Urothelium cell line (cell line): ENCODE measurements at regions not wholly inside any gene's neighbourhood (a gene's known extent, or its start where the extent isn't known, plus 50 kb on each side); places are given as distances from the start of the nearest gene placed in this dataset.

ENCODE experiments used
- DNase-seq: peaks from one replicate; pipeline ENCODE4 v3.0.0; 2011; ENCODE audit warnings: low spot score, mixed read lengths
- FAIRE-seq: peaks from 2 replicates; lab custom pipeline; 2011; peaks lifted over from hg19 to GRCh38; lab: Jason Lieb, UNC

DNA sequence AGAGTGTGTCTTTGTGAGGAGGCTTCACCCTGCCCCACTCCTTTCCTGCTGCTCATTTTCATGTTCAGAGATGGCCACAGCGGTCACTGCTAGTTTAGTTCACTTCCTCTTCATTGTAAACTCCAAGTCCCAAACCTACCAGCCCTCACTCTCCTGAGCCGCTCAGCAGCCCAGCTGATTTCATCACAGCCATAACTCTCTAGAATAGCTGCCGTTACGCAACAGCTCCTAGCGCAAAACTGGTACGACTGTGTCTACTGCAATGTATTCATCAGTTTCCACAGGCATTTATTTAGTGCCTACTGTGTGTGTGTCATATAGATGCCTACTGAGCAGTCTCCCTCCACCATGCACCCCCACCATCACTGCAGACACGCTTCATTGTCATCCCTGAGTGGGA lies 233.5 kb upstream of the RPL38 start:
- FAIRE-seq (no peak), DNase-seq (no peak)

DNA sequence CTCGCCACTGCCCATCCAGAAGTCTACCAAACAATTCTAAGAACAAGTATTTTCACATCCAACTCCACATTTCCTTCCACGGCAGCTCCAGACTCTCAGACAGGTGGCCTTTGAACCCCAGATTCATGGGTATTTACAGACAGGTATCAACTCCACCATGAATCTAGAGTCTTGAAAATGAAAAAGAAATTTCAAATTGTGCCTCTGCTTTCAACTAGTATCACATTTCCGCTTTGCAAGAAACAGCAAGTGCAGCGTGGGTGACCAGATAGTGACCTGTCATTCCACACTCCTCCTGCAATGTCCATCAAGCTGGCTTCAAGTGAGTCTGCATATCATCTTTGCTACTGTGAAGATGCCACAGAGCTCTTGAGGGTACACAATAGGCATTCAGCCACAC lies 232.4 kb upstream of the RPL38 start:
- DNase-seq (no peak), FAIRE-seq (no peak)

DNA sequence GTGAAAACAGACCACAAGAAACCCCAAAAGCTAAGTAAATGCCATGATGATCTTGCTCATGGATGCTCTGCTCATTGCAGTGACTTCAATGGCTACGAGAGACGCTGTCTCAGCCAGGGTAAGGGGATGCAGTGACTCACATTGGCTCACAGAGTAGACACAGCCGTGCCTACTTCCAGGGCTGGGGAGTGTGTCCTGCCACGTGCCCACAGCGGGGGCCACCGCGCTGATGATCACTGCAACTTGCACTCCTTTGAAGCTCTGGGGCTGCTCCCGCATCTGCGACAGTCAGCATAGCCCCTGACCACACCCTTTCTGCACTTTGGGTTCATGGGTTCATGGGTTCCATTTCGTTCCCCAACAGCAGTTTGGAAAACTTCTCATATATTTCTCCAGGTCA lies 231.4 kb upstream of the RPL38 start:
- peak; percentile 37 for FAIRE-seq
- DNase-seq = no peak

DNA sequence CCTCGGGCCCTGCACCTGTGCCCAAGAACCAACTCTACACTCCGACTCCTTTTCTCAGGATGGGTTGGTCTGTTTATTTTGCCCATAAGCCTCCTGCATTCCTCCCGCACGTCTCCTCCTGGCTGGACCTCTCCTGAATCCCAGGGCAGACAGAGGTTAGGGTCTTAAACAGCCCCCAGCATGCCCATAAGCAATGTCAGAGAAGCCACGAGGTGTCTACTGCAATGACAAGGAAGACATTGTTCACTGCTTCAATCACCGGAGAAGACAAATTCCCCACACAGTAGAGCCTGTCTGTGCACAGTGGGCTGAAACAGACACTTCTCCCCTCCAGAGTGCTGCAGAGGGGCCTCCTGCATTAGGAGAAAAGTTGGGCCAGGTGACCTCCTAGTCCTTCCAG lies 230.6 kb upstream of the RPL38 start:
- FAIRE-seq (no peak), DNase-seq (no peak)

DNA sequence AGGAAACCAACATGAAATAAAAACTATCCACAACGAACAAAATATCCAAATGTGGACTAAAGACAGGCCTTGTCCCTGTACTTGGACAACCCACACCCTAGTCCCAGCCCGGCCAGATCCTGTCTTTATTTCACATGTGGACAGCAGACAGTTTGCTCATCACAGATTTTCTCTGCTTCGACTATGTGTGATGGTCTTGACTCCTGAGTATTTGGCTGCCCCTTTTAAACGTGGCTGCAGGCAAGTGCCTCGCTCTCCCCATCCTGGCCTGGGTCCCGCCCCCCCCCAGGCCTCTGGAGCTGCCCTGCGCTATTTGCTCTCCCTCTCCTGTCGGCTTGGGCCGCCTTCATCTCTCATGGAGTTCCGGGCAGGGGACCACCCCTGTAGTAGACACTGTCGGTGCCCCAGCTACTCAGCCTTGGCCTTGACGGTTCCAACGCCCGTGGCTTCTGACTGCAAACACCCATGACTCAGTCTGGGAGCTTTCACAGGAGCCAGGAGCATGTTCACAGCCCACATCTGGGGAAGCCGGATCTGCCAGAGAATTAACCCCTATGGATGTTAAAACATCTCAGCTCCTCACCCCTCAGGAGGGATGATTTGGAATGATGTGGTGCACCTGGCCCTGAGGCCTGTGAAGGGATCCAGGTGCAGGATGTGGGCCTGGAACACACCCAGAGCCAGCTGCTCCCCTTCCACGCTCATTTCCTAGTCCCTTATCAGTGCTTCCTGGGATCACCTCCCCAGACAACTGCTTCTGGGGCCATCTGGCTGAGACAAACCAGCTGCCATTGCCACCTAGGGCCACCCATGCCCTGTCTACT lies 229.7 kb upstream of the RPL38 start:
- DNase-seq = no peak
- FAIRE-seq = no peak

DNA sequence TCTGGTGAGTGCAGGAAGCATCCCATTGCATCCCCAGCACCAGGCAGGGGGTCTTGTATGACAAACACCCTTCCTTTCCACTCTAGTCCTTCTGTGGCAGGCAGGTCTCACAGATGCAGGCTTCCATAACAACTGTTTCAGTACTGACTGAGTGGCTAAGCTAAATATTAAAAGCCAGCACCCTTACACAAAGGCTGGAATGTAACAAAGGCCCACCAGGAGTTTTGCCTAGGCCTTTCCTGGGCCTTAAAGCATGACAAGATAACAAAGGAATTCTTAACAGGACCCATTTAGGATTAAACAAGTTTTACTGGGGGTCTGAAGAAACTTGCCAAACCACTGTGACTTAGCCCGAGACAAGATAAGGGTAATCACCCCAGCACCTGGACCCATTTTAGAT lies 228.9 kb upstream of the RPL38 start:
- DNase-seq = no peak
- no peak for FAIRE-seq

DNA sequence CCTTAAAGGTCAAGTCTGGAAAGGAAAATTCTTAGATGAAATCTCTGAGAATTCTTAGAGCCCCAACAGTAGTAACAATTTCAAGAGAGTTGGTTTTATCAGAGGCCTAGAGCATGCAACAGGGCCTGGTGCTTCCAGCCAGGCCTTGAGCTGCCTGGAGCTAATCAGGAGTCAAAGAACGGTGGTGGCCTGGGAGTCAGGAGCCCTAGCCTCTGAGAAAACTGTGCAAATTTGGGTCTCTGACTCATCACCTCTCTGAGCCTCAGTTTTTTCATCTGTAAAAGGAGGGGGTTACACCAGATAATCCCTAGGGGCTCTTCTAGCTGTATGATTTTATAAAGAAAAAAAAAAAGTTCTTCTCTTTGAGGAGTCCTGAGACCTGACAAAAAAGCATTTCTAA lies 227.3 kb upstream of the RPL38 start:
- FAIRE-seq (no peak), DNase-seq (no peak)

DNA sequence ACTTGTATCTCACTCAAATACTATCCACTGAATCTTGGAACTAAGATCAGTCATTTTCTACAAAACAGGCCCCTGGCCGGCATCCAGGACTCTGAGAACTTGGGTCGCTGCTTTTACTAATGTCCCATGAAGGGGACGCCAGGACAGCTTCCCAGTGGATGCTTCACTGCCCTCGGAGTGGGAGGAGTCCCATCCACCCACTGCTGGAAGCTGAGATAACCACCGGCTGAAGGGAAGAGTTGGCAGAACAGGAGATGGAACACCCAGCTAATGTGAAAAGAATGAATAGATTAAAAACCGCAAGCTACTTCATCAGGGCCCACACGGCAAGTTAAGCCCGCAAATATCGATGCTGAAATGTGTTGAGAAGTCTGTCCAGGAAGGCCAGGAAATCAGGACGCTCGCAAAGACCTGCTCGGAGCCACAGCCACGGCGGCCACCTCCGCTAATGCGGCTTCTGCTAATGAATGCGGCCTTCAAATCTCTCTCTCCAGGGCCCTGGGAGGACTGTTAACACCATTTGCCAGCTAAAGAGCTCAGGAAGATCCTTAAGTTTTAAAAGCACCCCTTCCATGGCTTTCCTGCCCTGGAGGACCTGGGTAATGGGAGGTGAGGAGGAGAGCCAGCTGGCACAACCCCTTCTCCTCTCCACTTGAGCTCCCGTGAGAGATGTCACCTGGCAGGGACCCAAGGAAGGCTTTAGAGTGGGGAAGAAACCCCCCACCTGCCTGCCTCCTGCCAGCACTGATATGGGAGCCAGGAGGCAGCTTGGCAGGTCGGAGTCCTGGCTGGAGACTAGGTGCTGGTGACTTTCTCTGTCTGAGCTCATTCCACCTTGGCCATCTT lies 226.6 kb upstream of the RPL38 start:
- DNase-seq = peak; percentile 37

DNA sequence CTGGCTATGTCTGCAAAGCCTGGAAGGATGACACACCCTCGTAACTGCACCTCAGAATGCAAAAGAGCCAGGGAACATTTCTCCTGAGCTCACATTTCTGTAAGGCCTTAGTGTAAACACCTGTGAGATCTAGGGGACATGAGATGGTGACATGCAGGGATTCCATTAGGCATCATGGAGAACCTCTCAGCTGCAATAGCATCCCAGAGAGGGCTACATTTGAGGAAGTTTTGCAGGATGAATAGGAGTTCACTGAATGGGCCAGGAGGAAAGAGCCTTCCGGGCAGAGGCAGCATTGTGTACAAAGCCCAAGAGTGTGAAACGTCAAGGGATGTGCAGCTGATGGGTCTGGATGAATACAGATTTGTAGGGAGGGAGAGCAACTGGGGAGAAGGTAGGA lies 223.0 kb upstream of the RPL38 start:
- FAIRE-seq = no peak

More for the DNA sequence above, 226.6 kb upstream of the RPL38 start:
- peak; percentile 27 for FAIRE-seq

DNA sequence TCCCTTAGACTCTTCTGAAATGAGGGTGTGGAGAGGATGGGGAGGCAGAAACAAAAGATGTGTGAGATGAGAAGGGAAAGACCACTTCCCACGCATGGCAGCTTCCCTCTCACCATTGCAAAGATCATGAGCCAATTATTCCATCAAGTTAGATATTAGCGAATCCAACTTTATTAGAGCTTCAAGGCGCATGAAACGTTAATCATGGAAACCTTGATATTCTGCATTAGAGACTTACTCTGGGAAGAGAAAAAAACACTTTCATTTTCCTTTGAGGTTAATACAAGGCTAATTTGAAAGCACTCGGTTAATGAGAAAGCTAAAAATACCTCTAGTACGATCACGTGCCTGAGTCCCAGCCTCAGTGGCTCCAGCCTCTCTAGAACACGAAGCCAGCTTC lies 220.6 kb upstream of the RPL38 start:
- DNase-seq = no peak
- no peak for FAIRE-seq

More for the DNA sequence above, 223.0 kb upstream of the RPL38 start:
- no peak for DNase-seq

DNA sequence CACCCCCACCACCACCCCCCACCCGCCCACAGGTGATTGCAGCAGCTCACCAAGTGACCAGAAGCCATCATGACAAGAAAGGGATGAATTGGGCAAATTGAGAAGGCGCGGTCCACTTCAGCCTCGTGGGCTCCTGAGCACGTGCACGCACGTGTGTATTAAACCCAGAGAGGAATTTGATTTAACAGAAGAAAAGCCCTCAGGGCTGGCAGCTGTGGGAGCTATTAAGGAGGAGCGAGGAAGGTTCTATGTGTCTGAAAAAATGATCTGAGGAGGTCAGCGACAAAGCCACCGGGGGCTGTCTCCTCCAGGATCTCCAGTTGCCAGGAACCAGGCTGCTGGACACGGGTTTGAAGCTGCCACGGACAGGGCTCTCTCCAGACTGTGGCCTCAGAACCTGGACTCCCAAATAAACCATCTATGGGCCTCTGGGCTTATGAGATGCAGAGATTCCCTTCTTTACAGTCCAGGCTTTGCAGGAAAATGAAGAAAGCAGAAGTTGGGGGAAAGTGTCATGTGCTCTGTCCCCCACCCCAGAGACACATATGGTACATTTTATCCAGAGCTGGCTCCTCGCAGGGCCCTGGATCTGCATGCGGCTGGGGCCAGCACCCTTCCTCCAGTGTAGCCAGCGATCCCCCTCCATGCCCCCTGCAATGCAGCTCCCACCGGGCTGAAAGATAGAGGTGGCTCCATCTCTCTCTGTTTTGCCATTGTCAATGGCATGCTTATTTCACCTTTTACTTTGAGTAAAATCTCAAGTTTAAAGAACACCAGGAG lies 219.7 kb upstream of the RPL38 start:
- FAIRE-seq = no peak

DNA sequence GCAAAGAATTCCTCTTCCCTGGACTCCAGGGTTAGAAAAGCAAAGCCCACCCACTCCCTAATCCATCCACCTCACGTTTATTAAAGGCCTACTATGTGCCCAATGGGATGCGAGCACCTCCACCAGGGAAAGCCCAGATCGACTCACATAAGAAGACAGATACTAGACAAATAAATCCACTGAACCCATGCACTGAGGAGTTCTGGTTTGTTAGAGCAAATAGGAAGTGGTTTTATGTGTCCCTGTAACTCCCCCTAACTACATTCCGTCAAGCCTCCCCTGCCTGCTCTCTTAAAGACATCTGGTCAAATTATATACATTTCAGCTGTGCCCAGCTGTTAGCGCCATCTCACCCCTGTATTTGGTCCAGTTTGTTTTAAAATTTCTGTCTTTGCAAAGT lies 218.5 kb upstream of the RPL38 start:
- DNase-seq (no peak), FAIRE-seq (no peak)

More for the DNA sequence above, 219.7 kb upstream of the RPL38 start:
- no peak for DNase-seq

DNA sequence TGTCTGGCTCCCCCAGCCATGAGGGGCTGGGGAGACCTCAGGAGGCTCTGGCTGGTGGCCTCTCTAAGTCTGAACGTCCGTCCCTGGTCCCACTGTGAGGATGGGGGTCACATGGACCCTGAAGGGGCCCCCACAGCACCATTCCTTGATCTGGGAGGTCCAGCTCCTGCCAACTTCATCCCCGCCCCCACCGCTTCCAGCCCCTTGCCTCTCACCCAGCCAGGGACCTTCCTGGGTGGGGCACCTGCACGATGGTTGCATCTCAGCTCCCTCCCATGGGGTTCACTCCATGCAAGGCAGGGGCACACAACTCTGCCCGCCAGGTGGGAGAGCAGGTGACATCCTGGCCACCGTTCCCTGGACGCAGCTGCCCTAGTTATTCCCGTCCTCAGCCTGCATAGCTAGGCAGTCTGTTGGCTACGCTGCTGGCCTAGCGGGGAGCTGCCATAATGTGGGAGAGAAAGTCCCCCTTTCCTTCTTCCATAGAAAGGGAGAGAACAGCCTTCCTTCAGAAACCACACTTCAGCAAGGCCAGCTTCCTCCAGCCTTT lies 217.9 kb upstream of the RPL38 start:
- DNase-seq = no peak
- no peak for FAIRE-seq

DNA sequence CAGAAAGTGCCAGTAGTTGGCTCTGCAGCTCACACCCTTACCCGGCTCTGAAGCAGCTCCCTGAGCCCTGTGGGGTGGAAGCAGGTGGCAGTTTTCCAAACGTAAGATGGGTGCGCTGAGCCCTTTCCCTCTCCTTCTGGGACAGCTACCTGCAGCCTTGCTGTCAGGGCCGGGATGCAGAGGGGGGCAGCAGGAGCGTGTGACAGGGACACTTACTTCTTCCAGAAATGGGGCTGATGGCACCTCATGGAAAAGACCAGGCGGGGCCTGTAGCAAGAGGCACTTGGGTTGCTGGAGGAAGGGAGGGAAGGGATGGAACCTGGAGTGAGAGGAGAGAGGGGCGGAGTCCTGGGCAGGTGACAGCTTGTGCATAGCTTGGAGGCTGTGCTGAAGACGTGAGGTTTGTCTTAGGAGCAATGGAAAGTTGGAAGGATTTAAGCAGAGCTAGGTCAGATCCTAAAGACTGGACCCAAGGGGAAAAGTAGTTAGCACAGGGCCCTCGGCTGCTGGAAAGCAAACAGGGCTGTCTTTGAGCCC lies 216.8 kb upstream of the RPL38 start:
- DNase-seq = no peak
- FAIRE-seq = no peak

DNA sequence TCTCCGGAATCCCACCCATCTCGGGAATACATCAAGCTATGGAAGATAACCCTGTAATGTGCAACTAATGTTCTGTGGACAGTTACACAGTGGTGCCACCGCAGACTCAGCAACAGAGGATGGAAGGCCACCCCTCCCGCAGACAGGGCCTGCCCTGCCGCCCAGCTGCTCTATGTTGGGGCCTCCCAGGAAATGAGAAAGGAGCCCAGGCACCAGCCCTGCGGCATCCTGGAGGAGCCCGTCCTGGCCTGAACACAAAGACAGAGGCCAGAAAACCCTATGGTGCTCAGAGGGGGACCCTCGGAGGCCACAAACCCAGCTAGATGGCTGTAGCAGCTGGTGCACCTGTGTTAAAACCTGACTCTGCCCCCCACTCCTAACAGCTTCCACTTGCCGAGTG lies 216.1 kb upstream of the RPL38 start:
- no peak for DNase-seq
- no peak for FAIRE-seq

DNA sequence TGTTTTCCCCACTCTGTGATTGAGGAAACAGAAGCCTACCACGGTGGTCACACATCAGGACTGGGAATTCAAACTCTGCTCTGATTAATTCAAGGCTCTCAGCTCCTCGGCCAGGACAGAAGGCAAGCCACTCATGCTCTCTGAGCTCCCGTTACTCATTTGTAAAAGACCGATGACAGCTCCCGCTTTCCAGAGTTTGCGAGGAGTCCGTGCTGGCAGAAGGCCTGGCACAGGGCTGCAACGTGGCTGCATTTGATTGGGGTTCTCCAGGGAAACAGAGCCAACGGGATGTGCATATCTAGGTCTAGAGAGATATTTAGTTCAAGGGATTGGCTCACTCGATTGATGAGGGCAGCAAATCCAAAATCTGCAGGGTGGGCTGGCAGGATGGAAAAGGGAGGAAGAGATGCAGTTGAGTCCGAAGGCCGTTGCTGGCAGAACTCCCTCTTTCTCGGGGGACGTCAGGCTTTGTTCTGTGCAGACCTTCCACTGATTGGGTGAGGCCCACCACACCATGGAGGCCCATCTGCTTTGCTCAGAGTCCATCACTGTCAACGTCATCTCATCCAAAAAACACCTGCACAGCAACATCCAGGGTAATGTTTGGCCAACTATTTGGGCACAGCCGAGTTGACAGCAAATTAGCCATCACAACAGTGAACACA lies 215.5 kb upstream of the RPL38 start:
- DNase-seq (no peak), FAIRE-seq (no peak)

DNA sequence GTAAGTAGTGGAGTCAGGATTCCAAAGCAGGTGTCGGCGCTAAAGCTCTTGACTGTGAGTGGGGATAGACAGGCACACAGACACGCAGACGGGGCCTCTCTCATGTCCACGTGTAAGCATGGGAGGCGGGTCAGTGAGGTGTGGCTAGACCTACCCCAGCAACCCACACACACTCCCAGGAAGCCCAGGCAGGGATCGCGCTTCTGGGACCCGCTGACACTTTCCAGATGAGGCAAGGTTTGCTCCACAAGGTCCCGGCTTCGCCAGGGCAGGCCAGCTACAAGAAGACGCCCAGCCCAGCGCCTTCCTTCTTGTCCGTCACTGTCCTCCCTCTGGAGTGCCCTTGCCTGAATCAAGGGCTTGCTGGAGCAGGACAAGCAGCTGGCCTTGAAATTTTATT lies 213.8 kb upstream of the RPL38 start:
- FAIRE-seq = peak; percentile 27
- no peak for DNase-seq

DNA sequence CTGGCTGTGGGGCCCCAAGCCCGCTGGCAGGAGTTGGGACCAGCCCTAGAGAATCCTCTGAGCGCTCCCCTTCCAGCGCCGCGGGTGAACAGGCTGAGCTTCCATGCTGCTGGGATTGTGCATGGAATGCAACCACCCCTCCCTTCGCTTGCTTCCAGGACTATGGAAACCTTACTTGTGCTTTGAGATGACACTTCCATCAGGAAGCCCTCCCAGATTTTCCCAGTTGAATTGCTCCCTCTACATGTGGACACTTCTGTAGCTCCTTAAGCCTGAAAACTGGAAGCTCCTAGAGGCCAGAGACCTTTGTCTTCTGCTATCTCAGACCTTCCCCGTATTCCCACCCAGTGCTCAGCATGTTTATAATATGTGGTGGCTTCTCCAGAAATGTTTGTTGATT lies 213.2 kb upstream of the RPL38 start:
- DNase-seq (no peak), FAIRE-seq (no peak)

DNA sequence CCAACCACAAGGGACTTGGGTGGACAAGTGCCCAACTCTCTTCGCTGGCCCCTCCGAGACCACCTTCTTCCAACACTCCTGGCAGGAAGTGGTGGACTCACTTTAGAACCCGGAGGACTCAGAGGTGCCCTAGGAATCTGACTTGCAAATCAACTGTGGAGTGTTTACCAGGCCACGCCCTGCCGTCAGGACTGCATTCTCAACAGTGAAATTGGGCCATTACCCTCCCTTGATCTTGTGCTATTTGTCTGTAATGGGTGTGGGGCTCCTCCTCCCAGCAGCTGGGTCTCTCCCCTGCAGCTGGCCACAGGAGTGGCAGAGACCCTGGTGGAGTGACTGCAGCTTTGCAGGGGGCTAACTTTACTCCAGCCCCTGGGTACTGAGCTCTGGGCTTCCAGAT lies 212.2 kb upstream of the RPL38 start:
- FAIRE-seq (no peak), DNase-seq (no peak)

DNA sequence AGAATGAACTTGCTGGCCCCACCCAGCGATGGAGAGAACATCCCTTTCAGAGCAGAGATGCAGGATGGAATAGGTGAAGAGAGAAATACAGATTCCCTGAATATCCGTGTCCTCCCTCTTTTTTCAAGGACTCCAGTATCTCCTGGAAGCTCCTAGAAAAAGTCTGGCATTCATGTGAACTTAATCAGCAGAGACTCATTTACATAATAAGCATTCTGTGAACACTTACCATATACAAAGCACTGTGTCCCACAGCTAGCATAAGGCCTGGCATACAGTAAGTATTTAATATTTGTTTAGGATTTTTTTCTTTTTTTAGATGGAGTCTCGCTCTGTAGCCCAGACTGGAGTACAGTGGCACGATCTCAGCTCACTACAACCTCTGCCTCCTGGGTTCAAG lies 208.5 kb upstream of the RPL38 start:
- DNase-seq (no peak), FAIRE-seq (no peak)
